ENCODE measurements at regions not wholly inside any gene's neighbourhood (a gene's known extent, or its start where the extent isn't known, plus 50 kb on each side); places are given as distances from the start of the nearest gene placed in this dataset.

DNA sequence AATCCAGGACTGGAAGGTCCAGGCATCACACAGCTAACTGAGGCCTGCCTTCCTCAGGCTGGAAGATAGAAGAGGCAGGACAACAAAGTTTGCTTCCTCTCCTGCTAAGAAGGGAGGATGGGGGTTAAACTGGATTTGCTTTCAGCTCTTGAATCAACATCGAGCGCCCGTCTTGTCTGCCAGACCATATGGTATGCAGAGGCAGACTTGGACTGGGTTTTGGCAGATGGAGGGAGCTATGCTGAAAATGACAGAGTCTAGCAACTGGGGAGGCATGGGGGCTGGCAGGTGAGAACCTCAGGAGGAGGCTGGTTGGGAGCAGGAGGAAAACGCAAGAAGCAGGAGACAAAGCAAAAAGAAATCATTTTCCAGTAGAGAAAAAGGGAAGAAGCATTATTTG, 289.5 kb upstream of the IL12B start:
- TF ChIP-seq TAF1 (IDR thresholded peaks at IDR 0.05; ENCODE audit: borderline replicate concordance, low read depth, low read length) (no peak), ESRRA (IDR thresholded peaks at IDR 0.05; ENCODE audit: low read length) (no peak), RAD21 (IDR thresholded peaks at IDR 0.05; ENCODE audit: insufficient read depth, low read depth, low read length) (no peak)

All from GM12878 (cell line).